ENCODE measurements at regions not wholly inside any gene's neighbourhood (a gene's known extent, or its start where the extent isn't known, plus 50 kb on each side); places are given as distances from the start of the nearest gene placed in this dataset.

- TF ChIP-seq CTCF (IDR thresholded peaks at IDR 0.05; ENCODE audit: insufficient read depth, low read depth, low read length, missing control alignments), result no peak
- H3K4me3 ChIP-seq (ENCODE audit: low read depth, low read length), result no peak overlapping the region
- no peak for DNase-seq (ENCODE audit: low read depth)
Measured at GRCh38 chr3:189458528-189458927, 172.7 kb upstream of the TP63 start.

GRCh38 chr3:189459231-189459630 is 172.0 kb upstream of the TP63 start:
- H3K4me3 ChIP-seq (ENCODE audit: low read depth, low read length), result no peak overlapping the region
- TF ChIP-seq CTCF (IDR thresholded peaks at IDR 0.05; ENCODE audit: insufficient read depth, low read depth, low read length, missing control alignments), result no peak
- DNase-seq (ENCODE audit: low read depth), result no peak

GRCh38 chr3:189460511-189460910 is 170.7 kb upstream of the TP63 start:
- DNase-seq (ENCODE audit: low read depth), result no peak
- no peak for TF ChIP-seq CTCF (IDR thresholded peaks at IDR 0.05; ENCODE audit: insufficient read depth, low read depth, low read length, missing control alignments)
- H3K4me3 ChIP-seq (ENCODE audit: low read depth, low read length), result no peak overlapping the region

GRCh38 chr3:189464799-189465198 is 166.4 kb upstream of the TP63 start:
- no peak for DNase-seq (ENCODE audit: low read depth)
- no peak for TF ChIP-seq CTCF (IDR thresholded peaks at IDR 0.05; ENCODE audit: insufficient read depth, low read depth, low read length, missing control alignments)
- no peak overlapping the region for H3K4me3 ChIP-seq (ENCODE audit: low read depth, low read length)

- no peak overlapping the region for H3K4me3 ChIP-seq (ENCODE audit: low read depth, low read length)
- no peak for DNase-seq (ENCODE audit: low read depth)
- no peak for TF ChIP-seq CTCF (IDR thresholded peaks at IDR 0.05; ENCODE audit: insufficient read depth, low read depth, low read length, missing control alignments)
Measured at GRCh38 chr3:189466004-189466403, 165.2 kb upstream of the TP63 start.

- no peak for DNase-seq (ENCODE audit: low read depth)
- TF ChIP-seq CTCF (IDR thresholded peaks at IDR 0.05; ENCODE audit: insufficient read depth, low read depth, low read length, missing control alignments), result no peak
- no peak overlapping the region for H3K4me3 ChIP-seq (ENCODE audit: low read depth, low read length)
Measured at GRCh38 chr3:189467451-189467850, 163.7 kb upstream of the TP63 start.

GRCh38 chr3:189474944-189475343 is 156.2 kb upstream of the TP63 start:
- DNase-seq (ENCODE audit: low read depth), result no peak
- no peak for TF ChIP-seq CTCF (IDR thresholded peaks at IDR 0.05; ENCODE audit: insufficient read depth, low read depth, low read length, missing control alignments)
- no peak overlapping the region for H3K4me3 ChIP-seq (ENCODE audit: low read depth, low read length)
